Right atrium auricular region (tissue), 2 donors: ENCODE measurements at regions not wholly inside any gene's neighbourhood (a gene's known extent, or its start where the extent isn't known, plus 50 kb on each side); places are given as distances from the start of the nearest gene placed in this dataset.

Experiments
- DNase-seq: peaks from one replicate; pipeline ENCODE4 v3.0.0-alpha.2; 2019; ENCODE audit warnings: low spot score
- H3K27ac ChIP-seq, 2 donors: fragments of 200-600 bp; sonication (generic); 1 replicate in 1 of 2; 2 replicates in 1 of 2; pipeline ENCODE4 v1.5.1; 2016 to 2019
- H3K27me3 ChIP-seq, 2 donors: fragments of 200-600 bp; sonication (generic); one replicate each; pipeline versions ENCODE4 v1.5.1 to v1.6.0; 2017 to 2019
- H3K36me3 ChIP-seq: fragments of 200-600 bp; sonication (generic); one replicate; pipeline ENCODE4 v1.5.1; 2016
- H3K4me1 ChIP-seq, 2 donors: fragments of 200-600 bp; sonication (generic); one replicate each; pipeline versions ENCODE4 v1.5.1 to v1.6.0; 2017 to 2019
- H3K4me3 ChIP-seq, 2 donors: fragments of 200-600 bp; sonication (generic); 1 replicate in 1 of 2; 2 replicates in 1 of 2; pipeline ENCODE4 v1.5.1; 2017 to 2019; ENCODE audit warnings: mild to moderate bottlenecking in 1 of 2, moderate library complexity in 1 of 2
- H3K9me3 ChIP-seq, 2 donors: fragments of 200-600 bp; sonication (generic); one replicate each; pipeline ENCODE4 v1.5.1; 2019
- CTCF ChIP-seq, 2 donors: fragments of 200-600 bp; sonication (generic); IDR thresholded peaks; one replicate each; pipeline ENCODE4 v1.5.1; 2019; ENCODE audit warnings: antibody characterized with exemption in 2 of 2

GRCh38 chr12:84807249-84807648 is 105.3 kb downstream of the SLC6A15 start:
- TF ChIP-seq CTCF (IDR thresholded peaks at IDR 0.05), result no peak
- Histone ChIP-seq H3K27me3 (no peaks in the 10 kb centered on the region), H3K4me1 (no peaks in the 10 kb centered on the region), H3K9me3 (no peaks in the 10 kb centered on the region), H3K4me3 (no peak overlapping the region), H3K36me3 (no peaks in the 10 kb centered on the region), H3K27ac (no peak overlapping the region)
- no peak for DNase-seq

DNA sequence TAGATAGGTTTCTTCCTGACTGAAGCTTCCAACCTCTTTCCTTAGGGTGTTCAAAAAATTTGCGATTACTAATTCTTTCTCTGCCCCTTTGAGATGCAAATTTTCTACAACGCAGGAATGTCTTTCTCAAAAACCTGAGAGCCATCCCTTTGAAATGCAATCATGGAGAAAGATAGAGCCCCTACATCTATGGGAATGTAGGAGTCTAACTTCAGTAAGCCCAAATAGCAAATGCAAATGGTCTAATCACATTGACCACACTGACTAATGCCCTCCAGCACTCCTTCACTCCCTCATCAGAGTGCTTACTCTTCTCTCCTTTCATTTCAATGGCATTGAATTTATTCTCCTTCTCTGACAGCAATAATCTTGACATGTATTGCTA is 107.1 kb downstream of the SLC6A15 start:
- H3K27ac ChIP-seq, result no peak overlapping the region
- no peak overlapping the region for H3K4me3 ChIP-seq
- H3K4me1 ChIP-seq, result no peaks in the 10 kb centered on the region

GRCh38 chr12:84804691-84805473 is 107.7 kb downstream of the SLC6A15 start:
- TF ChIP-seq CTCF (IDR thresholded peaks at IDR 0.05), result no peak
- no peak overlapping the region for H3K27ac ChIP-seq
- H3K27me3 ChIP-seq, result no peaks in the 10 kb centered on the region
- no peaks in the 10 kb centered on the region for H3K9me3 ChIP-seq
- DNase-seq, result no peak
- no peak overlapping the region for H3K4me3 ChIP-seq
- no peaks in the 10 kb centered on the region for H3K36me3 ChIP-seq
- no peaks in the 10 kb centered on the region for H3K4me1 ChIP-seq

More for the DNA sequence above, 107.1 kb downstream of the SLC6A15 start:
- TF ChIP-seq CTCF (IDR thresholded peaks at IDR 0.05), result no peak
- DNase-seq, result no peak
- Histone ChIP-seq H3K9me3 (no peaks in the 10 kb centered on the region), H3K36me3 (no peaks in the 10 kb centered on the region), H3K27me3 (no peaks in the 10 kb centered on the region)

GRCh38 chr12:84803661-84804060 is 108.9 kb downstream of the SLC6A15 start:
- Histone ChIP-seq H3K27ac (no peak overlapping the region), H3K4me3 (no peak overlapping the region), H3K27me3 (no peaks in the 10 kb centered on the region), H3K36me3 (no peaks in the 10 kb centered on the region), H3K9me3 (no peaks in the 10 kb centered on the region), H3K4me1 (no peaks in the 10 kb centered on the region)
- no peak for DNase-seq
- no peak for TF ChIP-seq CTCF (IDR thresholded peaks at IDR 0.05)

DNA sequence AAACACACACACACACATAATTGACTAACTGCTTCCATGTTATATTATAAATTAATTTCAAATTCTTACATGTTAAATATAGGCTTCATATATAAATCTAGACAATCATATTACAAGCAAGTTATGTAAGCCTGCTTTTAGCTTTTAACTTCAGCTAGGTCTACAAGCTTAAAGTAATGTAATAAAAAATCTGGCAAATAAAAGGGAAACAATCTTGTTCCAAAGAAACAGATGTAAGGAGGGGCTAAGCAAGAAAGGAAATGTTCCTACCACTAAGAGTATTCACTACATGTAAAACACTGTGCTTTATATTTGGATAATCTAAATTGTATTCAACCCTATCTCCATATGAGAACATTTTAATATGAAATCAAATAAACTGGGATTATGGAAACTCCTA is 110.4 kb downstream of the SLC6A15 start:
- Histone ChIP-seq H3K36me3 (no peaks in the 10 kb centered on the region), H3K27me3 (no peaks in the 10 kb centered on the region), H3K27ac (no peak overlapping the region), H3K4me3 (no peak overlapping the region), H3K9me3 (no peaks in the 10 kb centered on the region), H3K4me1 (no peaks in the 10 kb centered on the region)
- no peak for TF ChIP-seq CTCF (IDR thresholded peaks at IDR 0.05)
- DNase-seq, result no peak
